Caco-2 (cell line): ENCODE measurements at regions not wholly inside any gene's neighbourhood (a gene's known extent, or its start where the extent isn't known, plus 50 kb on each side); places are given as distances from the start of the nearest gene placed in this dataset.

Experiments used
- BruUV-seq: library from RNA; stranded (reverse); fragments of 400-500 nt; replicated peaks from 2 replicates; lab custom pipeline; 2021; lab: Mats Ljungman, UMichigan
- CTCF ChIA-PET: fragments of 300-600 bp; sonication (Branson Sonifier 250); formaldehyde crosslinking; loops from one replicate; lab custom pipeline; 2022; ENCODE audit warnings: antibody characterized with exemption; lab: Charles Lee
- POLR2A ChIA-PET: fragments of 300-600 bp; sonication (Branson Sonifier 250); formaldehyde crosslinking; loops from one replicate; lab custom pipeline; 2022; ENCODE audit warnings: antibody characterized with exemption; lab: Charles Lee
- DNase-seq, 2 experiments: peaks; one replicate each; pipeline versions ENCODE4 v3.0.0 to v3.0.0-alpha.2; 2020 to 2022
- H3K27me3 ChIP-seq: replicated peaks from 2 replicates; pipeline ENCODE4 v1.6.0; 2011; ENCODE audit warnings: low read length; ENCODE audit not compliant: control insufficient read depth, insufficient read depth
- H3K36me3 ChIP-seq: 2 replicates; pipeline ENCODE4 v1.5.1; 2011; ENCODE audit warnings: low read length; ENCODE audit not compliant: control insufficient read depth, insufficient read depth
- H3K4me1 ChIP-seq: fragments of 250-450 bp; sonication (Bioruptor Pico); 2 replicates; pipeline ENCODE4 v1.5.1; 2020; ENCODE audit warnings: mild to moderate bottlenecking
- H3K4me3 ChIP-seq: 2 replicates; pipeline ENCODE4 v1.5.1; 2011; ENCODE audit warnings: low read depth, mild to moderate bottlenecking, control low read depth, low read length
- H3K9me3 ChIP-seq: fragments of 250-450 bp; sonication (Bioruptor Pico); 2 replicates; pipeline ENCODE4 v1.5.1; 2020; ENCODE audit warnings: mild to moderate bottlenecking, moderate library complexity
- H3K27ac Mint-ChIP-seq: one replicate; pipeline ENCODE4 v1.8.0; 2022; ENCODE audit warnings: mixed read lengths; ENCODE audit not compliant: unreplicated experiment
- H3K27me3 Mint-ChIP-seq: one replicate; pipeline ENCODE4 v1.8.0; 2022; ENCODE audit warnings: mixed read lengths; ENCODE audit not compliant: insufficient read depth, unreplicated experiment
- H3K36me3 Mint-ChIP-seq: one replicate; pipeline ENCODE4 v1.8.0; 2022; ENCODE audit warnings: mild to moderate bottlenecking, mixed read lengths; ENCODE audit not compliant: insufficient read depth, unreplicated experiment
- H3K4me1 Mint-ChIP-seq: one replicate; pipeline ENCODE4 v1.8.0; 2022; ENCODE audit warnings: low read depth, mixed read lengths; ENCODE audit not compliant: unreplicated experiment
- H3K4me3 Mint-ChIP-seq: one replicate; pipeline ENCODE4 v1.8.0; 2022; ENCODE audit warnings: mild to moderate bottlenecking, moderate library complexity, mixed read lengths; ENCODE audit not compliant: unreplicated experiment
- H3K9me3 Mint-ChIP-seq: one replicate; pipeline ENCODE4 v1.8.0; 2022; ENCODE audit warnings: mixed read lengths; ENCODE audit not compliant: unreplicated experiment
- intact Hi-C: fragments of 100-400 bp; cut with micrococcal nuclease; formaldehyde crosslinking; loops from one replicate; pipeline ENCODE4 v1.10.0; 2022; ENCODE audit not compliant: unreplicated experiment
- TF ChIP-seq, protein P1 (sequence below), 2 experiments: fragments of 200-600 bp in 1 of 2; IDR thresholded peaks; 1 replicate in 1 of 2; 2 replicates in 1 of 2; pipeline versions ENCODE4 v1.5.1 to v1.8.0; 2011 to 2022; ENCODE audit warnings: antibody characterized with exemption in 1 of 2, control low read depth in 1 of 2, inconsistent platforms in 1 of 2, low read depth in 1 of 2, low read length in 1 of 2, mild to moderate bottlenecking in 1 of 2, moderate library complexity in 1 of 2; ENCODE audit not compliant: insufficient read depth in 1 of 2, severe bottlenecking in 1 of 2, unreplicated experiment in 1 of 2

DNA sequence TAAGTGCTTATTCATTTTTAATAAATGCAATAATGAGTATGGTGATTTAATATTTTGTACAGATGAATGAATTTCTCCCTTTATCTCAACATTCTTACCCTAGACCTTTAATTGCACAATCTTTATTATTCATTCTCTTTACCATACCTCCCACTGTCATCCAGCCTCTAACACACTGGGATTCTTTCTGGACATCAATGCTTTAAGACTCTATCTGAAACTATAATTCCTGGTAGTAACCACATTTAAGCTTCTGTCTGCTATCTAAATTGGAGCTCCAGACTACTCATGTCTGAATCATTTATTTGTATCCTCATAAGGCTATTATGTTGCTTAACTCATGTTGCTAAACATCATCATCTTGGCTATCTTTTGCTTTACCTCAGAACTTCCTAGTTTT, 270.2 kb downstream of the ALG10B start:
- Mint-ChIP-seq H3K27ac (no peak overlapping the region), H3K27me3 (peaks cover 8% of the 10 kb centered on the region), H3K9me3 (no peaks in the 10 kb centered on the region), H3K4me3 (no peak overlapping the region), H3K36me3 (no peaks in the 10 kb centered on the region), H3K4me1 (no peaks in the 10 kb centered on the region)
- H3K36me3 ChIP-seq: no peaks in the 10 kb centered on the region
- H3K27me3 ChIP-seq: no peaks in the 10 kb centered on the region
- ChIA-PET CTCF (no interaction called here), POLR2A (no interaction called here)
- intact Hi-C loops: no loop called here
- no peaks in the 10 kb centered on the region; the same call in 1 of the 2 replicates for H3K9me3 ChIP-seq
- no peaks in the 10 kb centered on the region for H3K4me1 ChIP-seq
- BruUV-seq: no TSS peak
- no peak overlapping the region for H3K4me3 ChIP-seq
- TF ChIP-seq, protein P1, sequence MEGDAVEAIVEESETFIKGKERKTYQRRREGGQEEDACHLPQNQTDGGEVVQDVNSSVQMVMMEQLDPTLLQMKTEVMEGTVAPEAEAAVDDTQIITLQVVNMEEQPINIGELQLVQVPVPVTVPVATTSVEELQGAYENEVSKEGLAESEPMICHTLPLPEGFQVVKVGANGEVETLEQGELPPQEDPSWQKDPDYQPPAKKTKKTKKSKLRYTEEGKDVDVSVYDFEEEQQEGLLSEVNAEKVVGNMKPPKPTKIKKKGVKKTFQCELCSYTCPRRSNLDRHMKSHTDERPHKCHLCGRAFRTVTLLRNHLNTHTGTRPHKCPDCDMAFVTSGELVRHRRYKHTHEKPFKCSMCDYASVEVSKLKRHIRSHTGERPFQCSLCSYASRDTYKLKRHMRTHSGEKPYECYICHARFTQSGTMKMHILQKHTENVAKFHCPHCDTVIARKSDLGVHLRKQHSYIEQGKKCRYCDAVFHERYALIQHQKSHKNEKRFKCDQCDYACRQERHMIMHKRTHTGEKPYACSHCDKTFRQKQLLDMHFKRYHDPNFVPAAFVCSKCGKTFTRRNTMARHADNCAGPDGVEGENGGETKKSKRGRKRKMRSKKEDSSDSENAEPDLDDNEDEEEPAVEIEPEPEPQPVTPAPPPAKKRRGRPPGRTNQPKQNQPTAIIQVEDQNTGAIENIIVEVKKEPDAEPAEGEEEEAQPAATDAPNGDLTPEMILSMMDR (IDR thresholded peaks at IDR 0.05; ENCODE audit: insufficient read depth in 1 of 2, low read depth in 1 of 2, low read length in 1 of 2, severe bottlenecking in 1 of 2, unreplicated experiment in 1 of 2): no peak
- DNase-seq: no peak

DNA sequence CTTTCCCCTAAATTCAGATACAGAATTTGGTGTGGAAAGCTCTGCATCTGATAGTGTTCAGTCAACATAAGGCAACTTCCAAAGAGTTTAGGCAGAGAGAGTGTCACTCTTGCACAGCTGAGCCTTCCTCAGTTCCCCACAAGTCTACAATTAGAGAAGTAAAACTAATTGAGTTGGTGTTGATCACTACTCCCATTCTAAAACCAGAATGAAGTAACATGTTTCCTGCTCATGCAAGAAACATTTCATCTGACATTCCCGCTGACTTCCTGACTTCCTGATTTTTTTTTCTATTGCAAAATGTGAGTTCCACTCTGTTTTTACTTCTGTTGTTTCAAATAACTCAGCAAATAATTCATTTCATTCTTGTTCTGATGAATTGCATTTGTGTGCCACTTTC, 271.0 kb downstream of the ALG10B start:
- BruUV-seq: no TSS peak
- ChIA-PET CTCF (no interaction called here), POLR2A (no interaction called here)

GRCh38 chr12:38588624-38589305, 272.2 kb downstream of the ALG10B start:
- no peaks in the 10 kb centered on the region for H3K36me3 Mint-ChIP-seq
- BruUV-seq: no TSS peak
- CTCF ChIA-PET: interaction anchor here (0.5 kb wide), 1 partner anchor 318 kb away, joined by 5 read pairs; no protein-coding TSS in a partner anchor
- H3K27ac Mint-ChIP-seq: no peak overlapping the region
- no peaks in the 10 kb centered on the region for H3K4me1 ChIP-seq
- no peaks in the 10 kb centered on the region for H3K9me3 ChIP-seq
- H3K4me3 Mint-ChIP-seq: no peak overlapping the region
- intact Hi-C loops: no loop called here
- H3K36me3 ChIP-seq: no peaks in the 10 kb centered on the region
- no peaks in the 10 kb centered on the region for H3K4me1 Mint-ChIP-seq
- POLR2A ChIA-PET: no interaction called here
- no peaks in the 10 kb centered on the region for H3K9me3 Mint-ChIP-seq
- H3K27me3 ChIP-seq: no peaks in the 10 kb centered on the region
- H3K27me3 Mint-ChIP-seq: peaks cover 8% of the 10 kb centered on the region
- TF ChIP-seq, protein P1 (IDR thresholded peaks at IDR 0.05; ENCODE audit: insufficient read depth in 1 of 2, low read depth in 1 of 2, low read length in 1 of 2, severe bottlenecking in 1 of 2, unreplicated experiment in 1 of 2): no peak
- no peak for DNase-seq
- no peak overlapping the region for H3K4me3 ChIP-seq

More for the DNA sequence above, 271.0 kb downstream of the ALG10B start:
- Histone ChIP-seq H3K4me3 (no peak overlapping the region), H3K4me1 (no peaks in the 10 kb centered on the region), H3K9me3 (no peaks in the 10 kb centered on the region; the same call in 1 of the 2 replicates), H3K36me3 (no peaks in the 10 kb centered on the region), H3K27me3 (no peaks in the 10 kb centered on the region)
- Mint-ChIP-seq H3K4me3 (no peak overlapping the region), H3K9me3 (no peaks in the 10 kb centered on the region), H3K27ac (no peak overlapping the region), H3K27me3 (peaks cover 8% of the 10 kb centered on the region), H3K4me1 (no peaks in the 10 kb centered on the region), H3K36me3 (no peaks in the 10 kb centered on the region)
- no peak for DNase-seq
- intact Hi-C loops: no loop called here
- TF ChIP-seq, protein P1 (IDR thresholded peaks at IDR 0.05; ENCODE audit: insufficient read depth in 1 of 2, low read depth in 1 of 2, low read length in 1 of 2, severe bottlenecking in 1 of 2, unreplicated experiment in 1 of 2): no peak
